GM18519 (cell line): ENCODE measurements at regions not wholly inside any gene's neighbourhood (a gene's known extent, or its start where the extent isn't known, plus 50 kb on each side); places are given as distances from the start of the nearest gene placed in this dataset.
"Not testable (repeated sequence)": the region's sequence is repeated elsewhere in the genome, so short reads cannot be mapped to it uniquely, and the experiment has no call there.

Source experiments
- ATAC-seq: cut with Tn5 transposase; IDR thresholded peaks from one replicate; pipeline ENCODE4 v1.9.1; 2021; ENCODE audit warnings: mild to moderate bottlenecking, moderate library complexity; ENCODE audit not compliant: unreplicated experiment, low FRiP score

- no peak for ATAC-seq
Observed at GRCh38 chr6:71049198-71049770, 92.4 kb upstream of the B3GAT2 start.

- no peak for ATAC-seq
Observed at GRCh38 chr6:71053475-71053874, 96.6 kb upstream of the B3GAT2 start.

GRCh38 chr6:71056656-71057055, 99.8 kb upstream of the B3GAT2 start:
- ATAC-seq: no peak

GRCh38 chr6:71066153-71066552, 109.3 kb upstream of the B3GAT2 start:
- ATAC-seq: no peak

- no peak for ATAC-seq
Observed at GRCh38 chr6:71067816-71068215, 111.0 kb upstream of the B3GAT2 start.

- no peak for ATAC-seq
Observed at GRCh38 chr6:71072508-71072907, 115.6 kb upstream of the B3GAT2 start.

- ATAC-seq: no peak
Observed at GRCh38 chr6:71077655-71078054, 120.8 kb upstream of the B3GAT2 start.

- no peak for ATAC-seq
Observed at GRCh38 chr6:71079677-71080076, 122.8 kb upstream of the B3GAT2 start.

GRCh38 chr6:71080133-71080532, 123.3 kb upstream of the B3GAT2 start:
- ATAC-seq: no peak

- ATAC-seq: no peak
Observed at GRCh38 chr6:71080826-71081225, 124.0 kb upstream of the B3GAT2 start.

GRCh38 chr6:71082033-71082650, 125.3 kb upstream of the B3GAT2 start:
- no peak for ATAC-seq

GRCh38 chr6:71083308-71083820, 126.5 kb upstream of the B3GAT2 start:
- ATAC-seq: no peak

GRCh38 chr6:71088166-71088565, 131.3 kb upstream of the B3GAT2 start:
- no peak for ATAC-seq

GRCh38 chr6:71090217-71090616, 133.4 kb upstream of the B3GAT2 start:
- no peak for ATAC-seq

GRCh38 chr6:71091167-71091566, 134.3 kb upstream of the B3GAT2 start:
- ATAC-seq: no peak

- no peak for ATAC-seq
Observed at GRCh38 chr6:71091956-71092355, 135.1 kb upstream of the B3GAT2 start.

- ATAC-seq: not testable (repeated sequence)
Observed at GRCh38 chr6:71097264-71097663, 140.4 kb upstream of the B3GAT2 start.

- ATAC-seq: no peak
Observed at GRCh38 chr6:71099649-71100048, 142.8 kb upstream of the B3GAT2 start.

GRCh38 chr6:71103130-71103529, 146.3 kb upstream of the B3GAT2 start:
- no peak for ATAC-seq

- no peak for ATAC-seq
Observed at GRCh38 chr6:71103641-71104040, 146.8 kb upstream of the B3GAT2 start.

GRCh38 chr6:71106276-71106675, 149.4 kb upstream of the B3GAT2 start:
- no peak for ATAC-seq

- ATAC-seq: no peak
Observed at GRCh38 chr6:71107911-71108420, 151.1 kb upstream of the B3GAT2 start.
